GM12873 (cell line): ENCODE measurements at regions not wholly inside any gene's neighbourhood (a gene's known extent, or its start where the extent isn't known, plus 50 kb on each side); places are given as distances from the start of the nearest gene placed in this dataset.

Source experiments
- CTCF ChIP-seq: IDR thresholded peaks from 2 replicates; pipeline ENCODE4 v1.5.1; 2012; ENCODE audit warnings: low read depth, mild to moderate bottlenecking, moderate library complexity, low read length, control low read depth; ENCODE audit not compliant: insufficient read depth; ENCODE audit errors: missing control alignments

GRCh38 chr17:36849871-36850348 is 87.4 kb upstream of the LHX1 start:
- TF ChIP-seq CTCF: peak; percentile 32

- TF ChIP-seq CTCF: no peak
These were observed 86.5 kb upstream of the LHX1 start for GRCh38 chr17:36850790-36851189.

- TF ChIP-seq CTCF: no peak
These were observed 86.0 kb upstream of the LHX1 start for GRCh38 chr17:36851250-36851649.

GRCh38 chr17:36854982-36855381 is 82.3 kb upstream of the LHX1 start:
- no peak for TF ChIP-seq CTCF

GRCh38 chr17:36855459-36855858 is 81.8 kb upstream of the LHX1 start:
- TF ChIP-seq CTCF: no peak

- no peak for TF ChIP-seq CTCF
These were observed 81.1 kb upstream of the LHX1 start for GRCh38 chr17:36856222-36856621.

GRCh38 chr17:36856903-36857381 is 80.3 kb upstream of the LHX1 start:
- TF ChIP-seq CTCF: no peak
